ENCODE measurements at regions not wholly inside any gene's neighbourhood (a gene's known extent, or its start where the extent isn't known, plus 50 kb on each side); places are given as distances from the start of the nearest gene placed in this dataset.

- H3K27ac Mint-ChIP-seq (ENCODE audit: low read depth, unreplicated experiment): no peak overlapping the region
- TF ChIP-seq, protein P1, sequence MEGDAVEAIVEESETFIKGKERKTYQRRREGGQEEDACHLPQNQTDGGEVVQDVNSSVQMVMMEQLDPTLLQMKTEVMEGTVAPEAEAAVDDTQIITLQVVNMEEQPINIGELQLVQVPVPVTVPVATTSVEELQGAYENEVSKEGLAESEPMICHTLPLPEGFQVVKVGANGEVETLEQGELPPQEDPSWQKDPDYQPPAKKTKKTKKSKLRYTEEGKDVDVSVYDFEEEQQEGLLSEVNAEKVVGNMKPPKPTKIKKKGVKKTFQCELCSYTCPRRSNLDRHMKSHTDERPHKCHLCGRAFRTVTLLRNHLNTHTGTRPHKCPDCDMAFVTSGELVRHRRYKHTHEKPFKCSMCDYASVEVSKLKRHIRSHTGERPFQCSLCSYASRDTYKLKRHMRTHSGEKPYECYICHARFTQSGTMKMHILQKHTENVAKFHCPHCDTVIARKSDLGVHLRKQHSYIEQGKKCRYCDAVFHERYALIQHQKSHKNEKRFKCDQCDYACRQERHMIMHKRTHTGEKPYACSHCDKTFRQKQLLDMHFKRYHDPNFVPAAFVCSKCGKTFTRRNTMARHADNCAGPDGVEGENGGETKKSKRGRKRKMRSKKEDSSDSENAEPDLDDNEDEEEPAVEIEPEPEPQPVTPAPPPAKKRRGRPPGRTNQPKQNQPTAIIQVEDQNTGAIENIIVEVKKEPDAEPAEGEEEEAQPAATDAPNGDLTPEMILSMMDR (IDR thresholded peaks at IDR 0.05; ENCODE audit: unreplicated experiment): no peak
- no peaks in the 10 kb centered on the region for H3K27me3 Mint-ChIP-seq (ENCODE audit: insufficient read depth, unreplicated experiment)
- POLR2A ChIA-PET: no interaction called here
- CTCF ChIA-PET: no interaction called here
- no peaks in the 10 kb centered on the region for H3K4me1 Mint-ChIP-seq (ENCODE audit: insufficient read depth, unreplicated experiment)
- intact Hi-C loops (cut with micrococcal nuclease): no loop called here
- H3K36me3 Mint-ChIP-seq (ENCODE audit: insufficient read depth, unreplicated experiment): no peaks in the 10 kb centered on the region
- H3K4me3 Mint-ChIP-seq (ENCODE audit: unreplicated experiment): no peak overlapping the region
- peaks cover 19% of the 10 kb centered on the region for H3K9me3 Mint-ChIP-seq (ENCODE audit: unreplicated experiment)
- DNase-seq (ENCODE audit: unreplicated experiment): no peak
- no TSS peak for BruUV-seq (replicated peaks)
Observed at GRCh38 chr19:30253581-30253996, 118.6 kb upstream of the ZNF536 start.

DNA sequence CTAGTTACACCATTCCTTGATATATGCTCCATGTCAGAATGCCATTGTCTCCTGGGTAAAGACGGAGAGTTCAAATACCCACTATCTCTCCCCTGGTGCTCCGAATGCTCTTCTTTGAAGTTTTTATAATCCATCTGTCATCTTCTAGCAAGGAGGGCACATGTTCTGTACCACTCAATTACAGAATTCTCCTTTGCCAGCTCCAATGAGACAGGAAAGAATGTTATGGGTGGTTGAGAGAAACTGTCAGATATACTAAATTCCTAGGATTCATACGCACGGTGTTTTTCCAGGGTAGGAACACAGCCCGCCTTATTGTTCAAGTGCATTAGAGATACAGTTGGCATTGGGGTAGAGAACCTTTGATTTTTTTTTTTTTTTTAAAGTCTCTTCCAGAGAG lies 118.0 kb upstream of the ZNF536 start:
- CTCF ChIA-PET: interaction anchor here (0.7 kb wide), 1 partner anchor 879 kb away, joined by 3 read pairs; no protein-coding TSS in a partner anchor
- BruUV-seq (replicated peaks): no TSS peak
- H3K27ac Mint-ChIP-seq (ENCODE audit: low read depth, unreplicated experiment): no peak overlapping the region
- intact Hi-C loops (cut with micrococcal nuclease): no loop called here
- peaks cover 19% of the 10 kb centered on the region for H3K9me3 Mint-ChIP-seq (ENCODE audit: unreplicated experiment)
- H3K4me3 Mint-ChIP-seq (ENCODE audit: unreplicated experiment): no peak overlapping the region
- no peak for DNase-seq (ENCODE audit: unreplicated experiment)
- no peaks in the 10 kb centered on the region for H3K4me1 Mint-ChIP-seq (ENCODE audit: insufficient read depth, unreplicated experiment)
- TF ChIP-seq, protein P1 (IDR thresholded peaks at IDR 0.05; ENCODE audit: unreplicated experiment): no peak
- H3K27me3 Mint-ChIP-seq (ENCODE audit: insufficient read depth, unreplicated experiment): no peaks in the 10 kb centered on the region
- POLR2A ChIA-PET: no interaction called here
- H3K36me3 Mint-ChIP-seq (ENCODE audit: insufficient read depth, unreplicated experiment): no peaks in the 10 kb centered on the region

GRCh38 chr19:30254789-30255188 lies 117.4 kb upstream of the ZNF536 start:
- H3K27me3 Mint-ChIP-seq (ENCODE audit: insufficient read depth, unreplicated experiment): no peaks in the 10 kb centered on the region
- ChIA-PET CTCF (interaction anchor here (0.7 kb wide), 1 partner anchor 880 kb away, joined by 3 read pairs; no protein-coding TSS in a partner anchor), POLR2A (no interaction called here)
- H3K36me3 Mint-ChIP-seq (ENCODE audit: insufficient read depth, unreplicated experiment): no peaks in the 10 kb centered on the region
- no TSS peak for BruUV-seq (replicated peaks)
- TF ChIP-seq, protein P1 (IDR thresholded peaks at IDR 0.05; ENCODE audit: unreplicated experiment): no peak
- no peak overlapping the region for H3K27ac Mint-ChIP-seq (ENCODE audit: low read depth, unreplicated experiment)
- DNase-seq (ENCODE audit: unreplicated experiment): no peak
- intact Hi-C loops (cut with micrococcal nuclease): no loop called here
- H3K4me3 Mint-ChIP-seq (ENCODE audit: unreplicated experiment): no peak overlapping the region
- no peaks in the 10 kb centered on the region for H3K4me1 Mint-ChIP-seq (ENCODE audit: insufficient read depth, unreplicated experiment)
- peaks cover 19% of the 10 kb centered on the region for H3K9me3 Mint-ChIP-seq (ENCODE audit: unreplicated experiment)

DNA sequence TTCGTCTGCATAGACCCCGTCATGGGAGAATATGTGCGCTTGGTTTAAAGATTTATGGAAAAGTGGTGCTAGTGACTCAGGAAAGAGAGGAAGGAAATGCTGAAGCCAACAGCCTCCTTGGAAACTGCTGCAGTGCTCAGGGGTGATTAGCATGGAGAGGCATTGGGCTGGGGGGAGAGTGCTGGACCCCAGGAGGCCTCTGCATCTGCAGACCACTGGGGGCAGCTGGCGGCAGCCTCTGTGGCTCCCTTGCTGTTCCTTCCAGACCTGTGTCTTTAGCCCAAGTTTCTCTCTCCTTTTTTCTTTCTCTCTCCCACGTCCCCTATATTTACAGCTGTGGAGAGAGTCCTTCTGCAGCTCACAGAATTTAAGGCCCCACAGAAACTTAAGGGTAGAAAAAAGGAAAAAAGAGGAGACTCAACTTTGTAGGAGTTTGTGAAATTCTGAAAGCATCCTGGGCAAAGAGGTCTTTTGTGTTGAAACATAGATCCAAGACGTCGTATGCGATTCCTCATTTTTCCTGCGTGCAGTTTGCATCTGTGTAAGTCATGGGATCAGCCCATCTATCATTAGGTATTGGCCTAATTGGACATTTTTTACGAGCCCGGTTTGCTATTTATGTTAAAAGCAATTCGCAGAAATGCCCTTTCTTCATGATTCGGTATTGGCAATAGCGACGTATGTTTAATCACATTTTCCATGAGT lies 116.2 kb upstream of the ZNF536 start:
- intact Hi-C loops (cut with micrococcal nuclease): no loop called here
- H3K4me1 Mint-ChIP-seq (ENCODE audit: insufficient read depth, unreplicated experiment): no peaks in the 10 kb centered on the region
- ChIA-PET POLR2A (no interaction called here), CTCF (no interaction called here)
- DNase-seq (ENCODE audit: unreplicated experiment): no peak
- H3K36me3 Mint-ChIP-seq (ENCODE audit: insufficient read depth, unreplicated experiment): no peaks in the 10 kb centered on the region
- TF ChIP-seq, protein P1 (IDR thresholded peaks at IDR 0.05; ENCODE audit: unreplicated experiment): no peak
- no peak overlapping the region for H3K4me3 Mint-ChIP-seq (ENCODE audit: unreplicated experiment)
- H3K27me3 Mint-ChIP-seq (ENCODE audit: insufficient read depth, unreplicated experiment): no peaks in the 10 kb centered on the region
- peaks cover 19% of the 10 kb centered on the region for H3K9me3 Mint-ChIP-seq (ENCODE audit: unreplicated experiment)
- H3K27ac Mint-ChIP-seq (ENCODE audit: low read depth, unreplicated experiment): no peak overlapping the region
- BruUV-seq (replicated peaks): no TSS peak
